ENCODE measurements at regions not wholly inside any gene's neighbourhood (a gene's known extent, or its start where the extent isn't known, plus 50 kb on each side); places are given as distances from the start of the nearest gene placed in this dataset.

DNA sequence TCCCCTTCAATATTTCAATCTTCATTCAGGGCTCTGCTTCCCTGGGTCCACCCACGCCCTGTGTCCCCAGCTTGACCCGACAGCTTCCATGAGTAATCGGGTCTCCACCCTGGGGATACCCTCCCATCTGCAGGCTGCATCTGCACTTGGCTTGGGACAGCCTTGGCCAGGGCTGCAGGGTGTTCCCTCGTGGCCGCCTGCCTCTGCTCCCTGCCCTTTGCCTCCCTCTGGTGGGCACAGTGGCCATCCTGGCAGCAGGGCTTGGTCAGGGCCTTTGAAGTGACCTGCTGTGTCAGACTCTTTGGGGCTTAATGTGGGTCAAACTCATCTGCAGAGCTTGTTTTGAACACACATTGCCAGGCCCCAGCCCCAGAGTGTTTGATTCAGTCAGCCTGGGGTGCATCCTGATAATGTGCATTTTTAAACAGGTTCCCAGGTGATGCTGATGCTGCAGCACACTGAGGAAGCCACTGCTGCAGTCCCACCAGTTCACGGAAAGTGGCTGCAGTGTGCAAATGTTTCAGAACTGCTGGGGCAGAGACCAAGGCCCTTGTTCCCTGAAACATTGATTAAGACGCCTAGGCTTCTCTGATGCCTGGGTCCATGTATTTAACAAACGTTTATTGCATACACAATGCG, 80.7 kb upstream of the SEC61G start:
- TF ChIP-seq, protein P1, sequence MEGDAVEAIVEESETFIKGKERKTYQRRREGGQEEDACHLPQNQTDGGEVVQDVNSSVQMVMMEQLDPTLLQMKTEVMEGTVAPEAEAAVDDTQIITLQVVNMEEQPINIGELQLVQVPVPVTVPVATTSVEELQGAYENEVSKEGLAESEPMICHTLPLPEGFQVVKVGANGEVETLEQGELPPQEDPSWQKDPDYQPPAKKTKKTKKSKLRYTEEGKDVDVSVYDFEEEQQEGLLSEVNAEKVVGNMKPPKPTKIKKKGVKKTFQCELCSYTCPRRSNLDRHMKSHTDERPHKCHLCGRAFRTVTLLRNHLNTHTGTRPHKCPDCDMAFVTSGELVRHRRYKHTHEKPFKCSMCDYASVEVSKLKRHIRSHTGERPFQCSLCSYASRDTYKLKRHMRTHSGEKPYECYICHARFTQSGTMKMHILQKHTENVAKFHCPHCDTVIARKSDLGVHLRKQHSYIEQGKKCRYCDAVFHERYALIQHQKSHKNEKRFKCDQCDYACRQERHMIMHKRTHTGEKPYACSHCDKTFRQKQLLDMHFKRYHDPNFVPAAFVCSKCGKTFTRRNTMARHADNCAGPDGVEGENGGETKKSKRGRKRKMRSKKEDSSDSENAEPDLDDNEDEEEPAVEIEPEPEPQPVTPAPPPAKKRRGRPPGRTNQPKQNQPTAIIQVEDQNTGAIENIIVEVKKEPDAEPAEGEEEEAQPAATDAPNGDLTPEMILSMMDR (IDR thresholded peaks at IDR 0.05; ENCODE audit: insufficient read depth, low read length, poor library complexity, severe bottlenecking), result peak; percentile 18
- TF ChIP-seq EZH2phosphoT487 (conservative IDR thresholded peaks at IDR 0.05; ENCODE audit: low read length), result no peak

All from SU-DHL-6 (cell line).